Testis (tissue), 2 donors: ENCODE measurements at regions not wholly inside any gene's neighbourhood (a gene's known extent, or its start where the extent isn't known, plus 50 kb on each side); places are given as distances from the start of the nearest gene placed in this dataset.
"Not testable (repeated sequence)": the region's sequence is repeated elsewhere in the genome, so short reads cannot be mapped to it uniquely, and the experiment has no call there.

Experiments
- DNase-seq: peaks from one replicate; pipeline ENCODE4 v3.0.0-alpha.2; 2019
- H3K27ac ChIP-seq, 2 donors: fragments of 200-600 bp; sonication (generic); one replicate each; pipeline ENCODE4 v1.5.1; 2019
- H3K27me3 ChIP-seq: fragments of 200-600 bp; sonication (generic); one replicate; pipeline ENCODE4 v1.5.1; 2019
- H3K36me3 ChIP-seq: fragments of 200-600 bp; sonication (generic); one replicate; pipeline ENCODE4 v1.5.1; 2017; ENCODE audit warnings: low read depth; ENCODE audit errors: missing control alignments
- H3K4me1 ChIP-seq: fragments of 200-600 bp; sonication (generic); one replicate; pipeline ENCODE4 v1.5.1; 2019
- H3K4me3 ChIP-seq, 2 donors: fragments of 200-600 bp; sonication (generic); one replicate each; pipeline ENCODE4 v1.5.1; 2017 to 2019
- H3K9me3 ChIP-seq: fragments of 200-600 bp; sonication (generic); one replicate; pipeline ENCODE4 v1.5.1; 2017
- POLR2A ChIP-seq: fragments of 450-650 bp; IDR thresholded peaks from one replicate; pipeline ENCODE4 v1.6.1; 2017; ENCODE audit warnings: antibody characterized with exemption, mild to moderate bottlenecking, moderate library complexity
- WGBS, 2 donors: methylation state at CpG; one replicate each; pipeline ENCODE4 v1.1.5; 2018; 5-methylcytosine and 5-hydroxymethylcytosine counted together
- intact Hi-C: fragments of 100-400 bp; cut with DNase I; formaldehyde crosslinking; loops from one replicate; pipeline ENCODE4 v1.15.1; 2023; ENCODE audit warnings: low total_unique reads
- TF ChIP-seq, protein P1 (sequence below), 3 experiments: fragments of 450-650 bp in 2 of 3; fragments of 200-600 bp in 1 of 3; sonication (generic) in 1 of 3; IDR thresholded peaks; one replicate each; pipeline ENCODE4 v1.5.1; 2016 to 2019; ENCODE audit warnings: antibody characterized with exemption in 3 of 3, mild to moderate bottlenecking in 2 of 3, moderate library complexity in 1 of 3

DNA sequence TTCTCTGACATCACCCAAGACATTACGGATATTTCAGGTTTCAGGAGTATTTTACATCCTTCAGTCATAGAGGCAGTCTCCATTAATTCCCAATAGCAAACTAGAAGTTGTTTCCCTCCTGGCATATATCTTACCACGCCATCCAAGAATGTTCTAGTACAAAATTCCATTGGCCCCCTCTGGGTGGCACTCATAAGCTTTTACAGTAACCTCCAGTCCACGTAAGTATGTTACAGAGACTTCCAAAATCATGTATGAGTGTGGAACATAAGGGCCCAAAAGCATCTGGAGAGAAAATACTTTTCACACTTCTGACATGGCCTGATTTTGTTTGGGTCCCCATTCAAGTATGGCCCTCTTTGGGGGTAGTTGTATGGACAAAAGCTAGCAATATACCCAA is 58.1 kb upstream of the DHRS4 start:
- Histone ChIP-seq H3K4me1 (peaks cover 6% of the 10 kb centered on the region), H3K27me3 (no peaks in the 10 kb centered on the region), H3K9me3 (no peaks in the 10 kb centered on the region), H3K27ac (no peak overlapping the region), H3K4me3 (no peak overlapping the region), H3K36me3 (no peaks in the 10 kb centered on the region)
- no peak for DNase-seq
- intact Hi-C loops, result no loop called here
- 53 to 73% methylated on average over 3 of the region's 3 CpGs for WGBS, 2 donors
- TF ChIP-seq, protein P1, sequence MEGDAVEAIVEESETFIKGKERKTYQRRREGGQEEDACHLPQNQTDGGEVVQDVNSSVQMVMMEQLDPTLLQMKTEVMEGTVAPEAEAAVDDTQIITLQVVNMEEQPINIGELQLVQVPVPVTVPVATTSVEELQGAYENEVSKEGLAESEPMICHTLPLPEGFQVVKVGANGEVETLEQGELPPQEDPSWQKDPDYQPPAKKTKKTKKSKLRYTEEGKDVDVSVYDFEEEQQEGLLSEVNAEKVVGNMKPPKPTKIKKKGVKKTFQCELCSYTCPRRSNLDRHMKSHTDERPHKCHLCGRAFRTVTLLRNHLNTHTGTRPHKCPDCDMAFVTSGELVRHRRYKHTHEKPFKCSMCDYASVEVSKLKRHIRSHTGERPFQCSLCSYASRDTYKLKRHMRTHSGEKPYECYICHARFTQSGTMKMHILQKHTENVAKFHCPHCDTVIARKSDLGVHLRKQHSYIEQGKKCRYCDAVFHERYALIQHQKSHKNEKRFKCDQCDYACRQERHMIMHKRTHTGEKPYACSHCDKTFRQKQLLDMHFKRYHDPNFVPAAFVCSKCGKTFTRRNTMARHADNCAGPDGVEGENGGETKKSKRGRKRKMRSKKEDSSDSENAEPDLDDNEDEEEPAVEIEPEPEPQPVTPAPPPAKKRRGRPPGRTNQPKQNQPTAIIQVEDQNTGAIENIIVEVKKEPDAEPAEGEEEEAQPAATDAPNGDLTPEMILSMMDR (IDR thresholded peaks at IDR 0.05), result peak in 2 of 3 experiments; percentile 7 to 19
- TF ChIP-seq POLR2A, result no peak

DNA sequence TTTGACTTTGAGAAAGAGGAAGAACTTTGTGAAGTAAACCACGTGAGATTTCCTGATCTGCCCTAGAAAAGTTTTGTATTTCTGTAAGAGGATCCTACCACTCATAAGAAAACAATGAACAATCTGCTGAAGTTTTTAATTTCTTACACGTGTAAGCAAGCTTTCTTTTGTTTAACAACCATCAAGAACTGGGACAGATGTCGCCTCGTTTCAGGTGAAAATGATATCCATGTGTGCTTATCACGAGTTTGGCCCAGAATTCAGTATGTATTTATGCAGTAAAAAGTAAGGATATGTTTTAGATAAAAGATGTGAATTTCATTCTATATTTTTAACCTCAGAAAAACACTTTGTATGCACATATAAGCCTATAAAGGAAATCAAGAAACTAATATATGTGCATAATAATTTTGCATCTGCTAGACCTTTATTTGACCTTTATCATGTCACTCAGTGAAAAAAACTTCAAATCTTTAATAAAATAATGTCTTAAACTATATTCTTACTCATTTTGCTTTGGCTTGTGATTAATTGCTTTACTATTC is 56.9 kb upstream of the DHRS4 start:
- H3K9me3 ChIP-seq, result no peaks in the 10 kb centered on the region
- intact Hi-C loops, result no loop called here
- no peak overlapping the region for H3K4me3 ChIP-seq
- H3K4me1 ChIP-seq, result peaks cover 6% of the 10 kb centered on the region
- no peaks in the 10 kb centered on the region for H3K27me3 ChIP-seq
- TF ChIP-seq, protein P1 (IDR thresholded peaks at IDR 0.05), result no peak
- TF ChIP-seq POLR2A, result no peak
- H3K27ac ChIP-seq, result no peak overlapping the region
- 82 to 84% methylated on average over 5 of the region's 5 CpGs for WGBS, 2 donors
- no peaks in the 10 kb centered on the region for H3K36me3 ChIP-seq
- DNase-seq, result no peak

DNA sequence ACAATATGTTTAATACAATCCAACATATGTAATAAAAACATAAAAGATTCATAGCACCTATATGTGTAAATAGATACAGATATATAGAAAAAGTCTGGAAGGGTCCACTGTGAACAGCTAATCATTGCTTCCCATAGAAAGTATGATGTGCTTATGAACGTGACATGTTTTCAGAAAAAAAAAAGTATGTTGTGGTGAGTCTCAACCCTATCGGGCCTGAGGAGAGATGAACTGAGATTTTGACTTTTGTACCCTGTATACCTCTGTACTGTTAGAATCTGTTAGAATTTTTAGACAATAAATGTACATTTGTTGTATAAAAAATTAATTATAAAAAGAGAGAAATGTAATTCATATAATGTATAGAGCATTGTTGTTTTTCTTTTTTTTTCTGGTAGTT is 56.3 kb upstream of the DHRS4 start:
- H3K9me3 ChIP-seq, H3K4me1 ChIP-seq, H3K27me3 ChIP-seq, H3K36me3 ChIP-seq, H3K4me3 ChIP-seq, intact Hi-C loops, DNase-seq, H3K27ac ChIP-seq: not testable (repeated sequence)
- 90 to 93% methylated on average over 2 of the region's 2 CpGs for WGBS, 2 donors

- H3K36me3 ChIP-seq, H3K27ac ChIP-seq, H3K9me3 ChIP-seq, intact Hi-C loops, H3K4me3 ChIP-seq, DNase-seq, H3K4me1 ChIP-seq, H3K27me3 ChIP-seq: not testable (repeated sequence)
- 23 to 72% methylated on average over 7 to 20 of the region's 20 CpGs for WGBS, 2 donors
Observed at GRCh38 chr14:23898359-23898758, 55.2 kb upstream of the DHRS4 start.

- no peak overlapping the region for H3K27ac ChIP-seq
- WGBS, 2 donors, result 94 to 97% methylated on average over 8 of the region's 8 CpGs
- intact Hi-C loops, result no loop called here
- H3K4me1 ChIP-seq, result peaks cover 3% of the 10 kb centered on the region
- no peaks in the 10 kb centered on the region for H3K9me3 ChIP-seq
- no peaks in the 10 kb centered on the region for H3K36me3 ChIP-seq
- H3K4me3 ChIP-seq, result no peak overlapping the region
- no peak for TF ChIP-seq POLR2A
- DNase-seq, result no peak
- H3K27me3 ChIP-seq, result no peaks in the 10 kb centered on the region
Observed at GRCh38 chr14:23899788-23900187, 53.8 kb upstream of the DHRS4 start.

GRCh38 chr14:23903442-23903841 is 50.1 kb upstream of the DHRS4 start:
- TF ChIP-seq, protein P1 (IDR thresholded peaks at IDR 0.05), result no peak
- TF ChIP-seq POLR2A, result no peak
- Histone ChIP-seq H3K27me3 (no peaks in the 10 kb centered on the region), H3K9me3 (no peaks in the 10 kb centered on the region), H3K36me3 (no peaks in the 10 kb centered on the region), H3K4me1 (no peaks in the 10 kb centered on the region), H3K4me3 (no peak overlapping the region), H3K27ac (no peak overlapping the region)
- WGBS, 2 donors, result 85 to 93% methylated on average over 4 of the region's 4 CpGs
- no peak for DNase-seq
- intact Hi-C loops, result no loop called here
